PC-9 (cell line): ENCODE measurements at regions not wholly inside any gene's neighbourhood (a gene's known extent, or its start where the extent isn't known, plus 50 kb on each side); places are given as distances from the start of the nearest gene placed in this dataset.
"Not testable (repeated sequence)": the region's sequence is repeated elsewhere in the genome, so short reads cannot be mapped to it uniquely, and the experiment has no call there.

Experiments
- CTCF ChIP-seq: fragments of 200-600 bp; sonication (generic); conservative IDR thresholded peaks from 2 replicates; pipeline ENCODE4 v1.6.1; 2017; ENCODE audit warnings: mixed run types, antibody characterized with exemption, mild to moderate bottlenecking, moderate library complexity
- EZH2 ChIP-seq: fragments of 200-600 bp; sonication (generic); IDR thresholded peaks from 2 replicates; pipeline ENCODE4 v1.8.0; 2017; ENCODE audit warnings: antibody characterized with exemption, low read depth

DNA sequence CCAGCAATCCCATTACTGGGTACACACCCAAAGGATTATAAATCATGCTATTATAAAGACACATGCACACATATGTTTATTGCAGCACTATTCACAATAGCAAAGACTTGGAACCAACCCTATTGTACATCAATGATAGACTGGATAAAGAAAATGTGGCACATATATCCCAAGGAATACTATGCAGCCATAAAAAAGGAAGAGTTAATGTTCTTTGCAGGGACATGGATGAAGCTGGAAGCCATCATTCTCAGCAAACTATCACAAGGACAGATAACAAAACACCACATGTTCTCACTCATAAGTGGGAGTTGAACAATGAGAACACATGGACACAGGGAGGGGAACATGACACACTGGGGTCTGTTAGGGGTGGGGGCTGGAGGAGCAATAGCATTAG is 177.2 kb upstream of the TBX18 start:
- not testable (repeated sequence) for TF ChIP-seq CTCF, EZH2
